ENCODE measurements at regions not wholly inside any gene's neighbourhood (a gene's known extent, or its start where the extent isn't known, plus 50 kb on each side); places are given as distances from the start of the nearest gene placed in this dataset.

DNA sequence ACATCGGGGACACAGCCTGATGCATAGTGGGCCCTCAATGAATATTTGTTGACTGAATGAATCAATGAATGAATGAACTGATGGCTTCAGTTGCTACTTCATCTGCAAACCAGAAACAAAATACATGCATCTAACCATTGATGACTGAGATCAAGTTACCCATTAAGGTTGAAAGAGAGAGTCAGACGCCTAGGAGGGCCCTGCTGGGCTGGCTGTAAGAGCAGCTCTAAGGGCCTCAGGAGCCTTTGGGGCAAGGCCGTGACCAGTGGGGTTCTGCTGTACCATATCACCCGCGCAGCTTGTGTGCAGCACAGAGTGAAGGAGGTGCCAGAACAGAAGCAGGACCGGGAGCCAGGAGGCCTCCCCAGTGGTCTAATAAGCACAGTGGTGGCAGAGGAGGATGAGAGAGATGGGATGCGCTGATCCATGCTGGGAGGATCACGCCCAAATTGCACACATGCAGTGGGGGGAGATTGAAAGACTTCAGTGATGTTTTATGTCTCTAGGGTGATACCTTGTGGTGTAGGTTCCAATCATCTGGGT, 96.1 kb upstream of the KCNG1 start:
- Histone ChIP-seq H3K27ac (no peak overlapping the region), H3K9me3 (no peaks in the 10 kb centered on the region), H3K4me3 (no peak overlapping the region), H3K4me1 (replicated peaks) (peaks cover 7% of the 10 kb centered on the region), H3K36me3 (no peaks in the 10 kb centered on the region), H3K27me3 (replicated peaks; ENCODE audit: insufficient read depth) (no peaks in the 10 kb centered on the region)
- intact Hi-C loops (cut with DNase I): no loop called here
- no peak for TF ChIP-seq POLR2A (IDR thresholded peaks at IDR 0.05)
- TF ChIP-seq POLR2AphosphoS5 (IDR thresholded peaks at IDR 0.05): no peak
- TF ChIP-seq, protein P1, sequence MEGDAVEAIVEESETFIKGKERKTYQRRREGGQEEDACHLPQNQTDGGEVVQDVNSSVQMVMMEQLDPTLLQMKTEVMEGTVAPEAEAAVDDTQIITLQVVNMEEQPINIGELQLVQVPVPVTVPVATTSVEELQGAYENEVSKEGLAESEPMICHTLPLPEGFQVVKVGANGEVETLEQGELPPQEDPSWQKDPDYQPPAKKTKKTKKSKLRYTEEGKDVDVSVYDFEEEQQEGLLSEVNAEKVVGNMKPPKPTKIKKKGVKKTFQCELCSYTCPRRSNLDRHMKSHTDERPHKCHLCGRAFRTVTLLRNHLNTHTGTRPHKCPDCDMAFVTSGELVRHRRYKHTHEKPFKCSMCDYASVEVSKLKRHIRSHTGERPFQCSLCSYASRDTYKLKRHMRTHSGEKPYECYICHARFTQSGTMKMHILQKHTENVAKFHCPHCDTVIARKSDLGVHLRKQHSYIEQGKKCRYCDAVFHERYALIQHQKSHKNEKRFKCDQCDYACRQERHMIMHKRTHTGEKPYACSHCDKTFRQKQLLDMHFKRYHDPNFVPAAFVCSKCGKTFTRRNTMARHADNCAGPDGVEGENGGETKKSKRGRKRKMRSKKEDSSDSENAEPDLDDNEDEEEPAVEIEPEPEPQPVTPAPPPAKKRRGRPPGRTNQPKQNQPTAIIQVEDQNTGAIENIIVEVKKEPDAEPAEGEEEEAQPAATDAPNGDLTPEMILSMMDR (IDR thresholded peaks at IDR 0.05): no peak
- DNase-seq (ENCODE audit: low spot score): no peak
- 91% methylated on average over 8 of the region's 8 CpGs for WGBS

DNA sequence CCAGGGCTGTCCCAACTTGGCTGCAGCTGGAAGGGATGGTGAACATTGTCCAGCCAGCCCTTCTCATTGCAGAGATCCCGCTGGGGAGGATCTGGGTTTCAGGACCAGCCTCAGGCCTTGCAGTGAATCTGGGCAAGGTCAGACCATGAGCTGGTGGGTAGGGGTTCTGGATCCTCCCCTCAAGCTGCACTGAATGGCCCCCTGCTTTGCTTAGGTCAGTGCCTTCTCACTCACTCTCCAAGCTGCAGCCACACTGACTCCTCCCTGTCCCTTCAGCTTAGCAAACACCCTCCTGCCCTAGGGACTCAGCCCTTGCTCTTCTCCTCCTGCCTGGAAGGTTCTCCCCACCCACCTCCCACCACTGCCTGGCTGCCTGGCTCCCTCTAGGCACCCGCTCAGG, 95.3 kb upstream of the KCNG1 start:
- peaks cover 7% of the 10 kb centered on the region for H3K4me1 ChIP-seq (replicated peaks)
- no peak overlapping the region for H3K4me3 ChIP-seq
- TF ChIP-seq POLR2AphosphoS5 (IDR thresholded peaks at IDR 0.05) (no peak), POLR2A (IDR thresholded peaks at IDR 0.05) (no peak)
- TF ChIP-seq, protein P1 (IDR thresholded peaks at IDR 0.05): no peak
- no peaks in the 10 kb centered on the region for H3K27me3 ChIP-seq (replicated peaks; ENCODE audit: insufficient read depth)
- intact Hi-C loops (cut with DNase I): no loop called here
- no peaks in the 10 kb centered on the region for H3K36me3 ChIP-seq
- WGBS: 84% methylated on average over 2 of the region's 2 CpGs
- H3K27ac ChIP-seq: no peak overlapping the region
- no peak for DNase-seq (ENCODE audit: low spot score)
- H3K9me3 ChIP-seq: no peaks in the 10 kb centered on the region

DNA sequence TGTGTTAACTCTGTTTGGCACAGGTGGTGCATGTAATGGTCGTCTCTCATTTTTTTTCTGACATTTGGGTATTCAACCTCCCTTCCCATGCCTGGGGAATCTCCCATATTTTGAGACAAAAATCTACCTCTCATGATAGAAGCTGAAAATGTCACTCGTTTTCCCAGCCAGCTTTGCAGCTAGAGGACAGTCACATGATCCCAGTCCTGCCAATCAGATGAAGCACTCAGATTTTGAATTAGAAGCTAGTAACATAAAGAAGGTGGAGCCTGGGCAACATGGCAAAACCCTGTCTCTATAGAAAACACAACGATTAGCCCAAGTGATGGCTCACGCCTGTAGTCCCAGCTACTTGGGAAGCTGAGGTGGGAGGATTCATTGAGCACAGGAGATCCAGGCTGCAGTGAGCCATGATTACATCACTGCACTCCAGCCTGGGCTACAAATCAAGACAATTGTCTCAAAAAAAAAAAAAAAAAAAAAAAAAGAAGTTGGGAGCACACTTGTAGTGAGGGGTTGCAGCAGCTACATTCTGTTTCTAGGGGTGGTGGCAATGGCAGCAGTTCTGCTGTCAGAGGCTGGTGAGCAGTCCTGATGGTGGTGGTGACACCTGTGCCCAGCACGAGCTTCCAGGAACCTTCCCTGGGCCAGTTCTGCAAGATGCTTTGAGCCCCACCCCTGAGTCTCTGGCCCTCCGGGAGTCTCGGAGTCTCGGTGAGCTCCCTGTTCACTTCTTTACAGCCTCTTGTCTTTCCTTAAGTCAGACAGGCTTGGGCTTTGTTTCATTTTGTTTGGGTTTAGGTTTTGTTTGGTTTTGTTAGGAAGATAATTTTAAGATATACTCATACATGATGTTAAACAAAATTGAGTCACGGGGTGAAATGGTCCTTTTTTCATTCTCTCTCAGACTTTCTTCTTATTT, 94.1 kb upstream of the KCNG1 start:
- DNase-seq (ENCODE audit: low spot score): no peak
- no peaks in the 10 kb centered on the region for H3K36me3 ChIP-seq
- TF ChIP-seq POLR2AphosphoS5 (IDR thresholded peaks at IDR 0.05) (no peak), POLR2A (IDR thresholded peaks at IDR 0.05) (no peak)
- TF ChIP-seq, protein P1 (IDR thresholded peaks at IDR 0.05): no peak
- H3K4me3 ChIP-seq: no peak overlapping the region
- peaks cover 6% of the 10 kb centered on the region for H3K4me1 ChIP-seq (replicated peaks)
- 37% methylated on average over 9 of the region's 9 CpGs for WGBS
- intact Hi-C loops (cut with DNase I): no loop called here
- no peak overlapping the region for H3K27ac ChIP-seq
- H3K27me3 ChIP-seq (replicated peaks; ENCODE audit: insufficient read depth): no peaks in the 10 kb centered on the region
- H3K9me3 ChIP-seq: no peaks in the 10 kb centered on the region

DNA sequence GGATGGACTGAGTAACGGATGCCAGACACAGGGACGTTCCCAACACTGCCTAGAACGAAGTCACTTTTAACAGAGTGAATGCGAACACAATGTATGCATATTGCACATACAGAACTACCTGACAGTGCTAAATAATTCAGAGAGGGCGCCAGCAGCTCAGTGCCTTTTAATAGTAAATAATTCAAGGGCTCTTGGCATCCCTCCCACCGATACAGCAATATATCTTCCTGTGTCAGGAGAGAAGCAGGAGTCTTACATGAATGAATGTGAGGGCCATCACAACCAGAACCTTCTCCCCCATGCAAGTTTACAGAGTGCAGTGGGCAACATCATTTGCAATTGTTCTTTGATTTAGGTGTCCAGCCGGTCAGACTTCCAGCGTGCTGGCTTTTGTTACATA, 88.4 kb upstream of the KCNG1 start:
- TF ChIP-seq, protein P1 (IDR thresholded peaks at IDR 0.05): no peak
- TF ChIP-seq POLR2A (IDR thresholded peaks at IDR 0.05): no peak
- TF ChIP-seq POLR2AphosphoS5 (IDR thresholded peaks at IDR 0.05): no peak
- 49% methylated on average over 8 of the region's 8 CpGs for WGBS
- Histone ChIP-seq H3K4me3 (no peak overlapping the region), H3K36me3 (no peaks in the 10 kb centered on the region), H3K27ac (no peak overlapping the region), H3K4me1 (replicated peaks) (no peaks in the 10 kb centered on the region), H3K27me3 (replicated peaks; ENCODE audit: insufficient read depth) (no peaks in the 10 kb centered on the region), H3K9me3 (no peaks in the 10 kb centered on the region)
- intact Hi-C loops (cut with DNase I): no loop called here
- DNase-seq (ENCODE audit: low spot score): peak; percentile 36
